Right lobe of liver (tissue), 6 donors: ENCODE measurements at regions not wholly inside any gene's neighbourhood (a gene's known extent, or its start where the extent isn't known, plus 50 kb on each side); places are given as distances from the start of the nearest gene placed in this dataset.

Source experiments
- ATAC-seq, 4 donors: fragments of 200-7000 bp; cut with Tn5 transposase; one replicate each; pipeline ENCODE4 v1.9.1; 2020; ENCODE audit warnings: mild to moderate bottlenecking in 4 of 4, moderate library complexity in 4 of 4
- DNase-seq, 3 donors: peaks; one replicate each; pipeline ENCODE4 v3.0.0-alpha.2; 2020
- H3K27ac ChIP-seq, 3 donors: fragments of 200-600 bp; one replicate each; pipeline ENCODE4 v1.8.0; 2022
- H3K27me3 ChIP-seq, 2 donors: fragments of 200-600 bp; one replicate each; pipeline ENCODE4 v1.8.0; 2022
- H3K36me3 ChIP-seq, 4 donors: fragments of 200-600 bp; sonication (generic) in 1 of 4; one replicate each; pipeline versions ENCODE4 v1.5.1 to v1.8.0; 2017 to 2022; ENCODE audit warnings: control low read depth in 1 of 4
- H3K4me1 ChIP-seq, 4 donors: fragments of 200-600 bp; sonication (generic) in 1 of 4; one replicate each; pipeline versions ENCODE4 v1.5.1 to v1.8.0; 2017 to 2022; ENCODE audit warnings: control low read depth in 1 of 4
- H3K4me3 ChIP-seq, 3 donors: fragments of 200-600 bp; one replicate each; pipeline ENCODE4 v1.8.0; 2022
- H3K9me3 ChIP-seq, 4 donors: fragments of 200-600 bp; sonication (generic) in 1 of 4; one replicate each; pipeline versions ENCODE4 v1.5.1 to v1.8.0; 2017 to 2022; ENCODE audit warnings: control low read depth in 1 of 4
- POLR2A ChIP-seq: fragments of 450-650 bp; IDR thresholded peaks from one replicate; pipeline ENCODE4 v1.6.1; 2017; ENCODE audit warnings: antibody characterized with exemption, mild to moderate bottlenecking
- WGBS: methylation state at CpG from one replicate; pipeline ENCODE4 v1.1.6; 2018; ENCODE audit warnings: low coverage, low lambda C conversion rate; ENCODE audit not compliant: insufficient coverage; ENCODE audit errors: missing lambda C conversion rate; 5-methylcytosine and 5-hydroxymethylcytosine counted together
- intact Hi-C, 2 donors: fragments of 100-400 bp; cut with DNase I; formaldehyde crosslinking; loops; one replicate each; pipeline versions ENCODE4 v1.11.2 to v1.14.1; 2022
- TF ChIP-seq, protein P1 (sequence below), 4 donors: fragments of 200-600 bp in 3 of 4; fragments of 450-650 bp in 1 of 4; IDR thresholded peaks; one replicate each; pipeline versions ENCODE4 v1.5.1 to v1.8.0; 2016 to 2022; ENCODE audit warnings: antibody characterized with exemption in 4 of 4, mild to moderate bottlenecking in 2 of 4
- donor health status: DM: no; HTN: yes; CAD: no.
- donor health status: DM: no; HTN: no; CAD: no.
- donor health status: DM: no; HTN: no; CAD: no.
- donor health status: DM: no; HTN: yes; CAD: no.
- donor health status: DM: no; HTN: yes; CAD: no.

DNA sequence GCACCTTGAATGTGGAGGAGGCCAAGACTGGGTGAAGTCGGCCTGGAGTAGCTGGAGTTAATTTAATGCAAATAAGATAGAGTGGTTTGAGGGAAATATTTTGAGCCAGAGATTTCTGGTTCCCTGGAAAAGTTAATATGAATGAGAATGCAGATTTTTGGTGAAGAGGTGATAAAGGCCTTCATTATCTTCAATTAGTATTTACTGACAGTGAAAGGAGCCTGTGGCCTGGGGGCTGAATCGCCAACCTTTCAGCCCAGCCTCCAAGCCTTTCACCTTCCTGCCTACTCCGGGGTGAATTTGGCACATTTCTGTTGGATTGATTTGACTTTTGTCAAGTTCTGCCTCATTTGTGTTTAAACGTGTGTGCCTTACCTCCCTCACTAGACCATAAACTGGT is 147.8 kb downstream of the SOX2 start:
- WGBS, result 28% methylated on average over 3 of the region's 4 CpGs
- Histone ChIP-seq H3K9me3 (no peaks in the 10 kb centered on the region), H3K4me1 (no peaks in the 10 kb centered on the region), H3K27me3 (no peaks in the 10 kb centered on the region), H3K27ac (no peak overlapping the region), H3K4me3 (no peak overlapping the region), H3K36me3 (no peaks in the 10 kb centered on the region)
- intact Hi-C loops, result no loop called here
- TF ChIP-seq POLR2A, result no peak
- TF ChIP-seq, protein P1, sequence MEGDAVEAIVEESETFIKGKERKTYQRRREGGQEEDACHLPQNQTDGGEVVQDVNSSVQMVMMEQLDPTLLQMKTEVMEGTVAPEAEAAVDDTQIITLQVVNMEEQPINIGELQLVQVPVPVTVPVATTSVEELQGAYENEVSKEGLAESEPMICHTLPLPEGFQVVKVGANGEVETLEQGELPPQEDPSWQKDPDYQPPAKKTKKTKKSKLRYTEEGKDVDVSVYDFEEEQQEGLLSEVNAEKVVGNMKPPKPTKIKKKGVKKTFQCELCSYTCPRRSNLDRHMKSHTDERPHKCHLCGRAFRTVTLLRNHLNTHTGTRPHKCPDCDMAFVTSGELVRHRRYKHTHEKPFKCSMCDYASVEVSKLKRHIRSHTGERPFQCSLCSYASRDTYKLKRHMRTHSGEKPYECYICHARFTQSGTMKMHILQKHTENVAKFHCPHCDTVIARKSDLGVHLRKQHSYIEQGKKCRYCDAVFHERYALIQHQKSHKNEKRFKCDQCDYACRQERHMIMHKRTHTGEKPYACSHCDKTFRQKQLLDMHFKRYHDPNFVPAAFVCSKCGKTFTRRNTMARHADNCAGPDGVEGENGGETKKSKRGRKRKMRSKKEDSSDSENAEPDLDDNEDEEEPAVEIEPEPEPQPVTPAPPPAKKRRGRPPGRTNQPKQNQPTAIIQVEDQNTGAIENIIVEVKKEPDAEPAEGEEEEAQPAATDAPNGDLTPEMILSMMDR (IDR thresholded peaks at IDR 0.05), result no peak
- DNase-seq, result no peak
- no peak for ATAC-seq

DNA sequence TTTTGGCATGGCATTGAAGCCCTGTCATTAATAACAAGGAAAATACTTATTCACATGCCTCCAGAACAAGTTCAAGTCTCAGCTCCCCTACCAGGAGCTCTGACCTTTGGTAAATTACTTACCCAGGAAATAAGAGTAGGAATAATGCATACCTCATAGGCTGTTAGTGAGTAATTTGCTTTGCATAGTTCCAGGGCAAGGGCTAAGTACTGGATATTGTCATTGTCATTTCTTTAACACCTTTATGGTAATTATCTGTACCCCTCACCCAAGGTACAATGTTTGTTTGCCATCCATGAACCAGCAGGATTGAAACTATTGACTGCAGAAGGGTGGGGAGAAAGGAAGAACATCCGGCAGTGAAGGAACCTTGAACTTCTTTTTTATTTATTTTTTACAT is 148.5 kb downstream of the SOX2 start:
- no peaks in the 10 kb centered on the region for H3K27me3 ChIP-seq
- ATAC-seq (no peak), DNase-seq (no peak)
- TF ChIP-seq, protein P1 (IDR thresholded peaks at IDR 0.05), result no peak
- no peak for TF ChIP-seq POLR2A
- no peaks in the 10 kb centered on the region for H3K36me3 ChIP-seq
- no peak overlapping the region for H3K27ac ChIP-seq
- H3K4me1 ChIP-seq, result no peaks in the 10 kb centered on the region
- H3K9me3 ChIP-seq, result no peaks in the 10 kb centered on the region
- H3K4me3 ChIP-seq, result no peak overlapping the region
- 55% methylated on average over 1 of the region's 1 CpG for WGBS
- intact Hi-C loops, result no loop called here

DNA sequence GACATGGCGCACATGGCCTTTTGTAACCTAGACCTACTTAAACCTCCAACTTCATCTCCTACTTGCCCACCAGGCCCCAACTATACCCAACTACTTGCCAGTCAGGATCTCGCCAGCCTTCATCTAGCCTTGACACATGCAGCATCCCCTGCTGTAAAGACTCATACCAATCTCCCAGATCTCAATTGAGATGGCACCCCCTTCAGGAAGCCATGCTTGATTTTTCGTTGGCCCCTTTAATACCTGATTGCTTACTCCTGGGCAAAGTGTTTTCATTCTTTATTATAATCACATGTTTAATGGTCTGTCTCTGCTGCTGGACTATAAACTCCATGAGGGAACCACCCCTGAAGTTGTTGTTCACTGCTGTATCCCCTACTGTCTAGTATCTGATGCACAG is 150.8 kb downstream of the SOX2 start:
- Histone ChIP-seq H3K27me3 (no peaks in the 10 kb centered on the region), H3K9me3 (no peaks in the 10 kb centered on the region), H3K4me3 (no peak overlapping the region), H3K4me1 (no peaks in the 10 kb centered on the region), H3K27ac (no peak overlapping the region), H3K36me3 (no peaks in the 10 kb centered on the region)
- ATAC-seq (no peak), DNase-seq (no peak)
- intact Hi-C loops, result no loop called here
- TF ChIP-seq, protein P1 (IDR thresholded peaks at IDR 0.05), result no peak
- no peak for TF ChIP-seq POLR2A
- 75% methylated on average over 3 of the region's 3 CpGs for WGBS

DNA sequence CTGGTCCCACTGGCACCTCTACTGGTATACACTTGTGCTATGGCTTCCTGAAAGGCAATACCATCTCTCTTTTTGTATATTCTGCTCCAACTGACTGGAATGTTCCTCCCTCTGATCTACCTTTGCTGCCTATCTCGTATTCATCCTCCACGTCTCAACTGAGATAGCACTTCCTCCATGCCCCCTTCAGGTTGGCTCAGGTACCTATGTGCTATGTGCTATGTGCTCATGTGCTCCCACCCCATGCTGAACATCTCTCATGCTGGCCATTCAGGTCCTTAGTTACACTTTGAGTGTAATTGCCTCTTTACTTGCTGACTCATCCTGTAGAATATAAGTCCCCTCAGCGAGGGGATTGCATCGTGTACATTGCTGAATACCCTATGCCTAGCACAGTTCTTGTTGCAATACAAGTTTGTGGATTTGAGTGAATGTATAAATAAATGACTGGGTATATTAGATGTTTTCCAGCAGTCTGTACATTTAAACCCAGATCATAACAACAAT is 156.9 kb downstream of the SOX2 start:
- TF ChIP-seq POLR2A, result no peak
- TF ChIP-seq, protein P1 (IDR thresholded peaks at IDR 0.05), result no peak
- Histone ChIP-seq H3K27ac (no peak overlapping the region), H3K4me1 (no peaks in the 10 kb centered on the region), H3K4me3 (no peak overlapping the region), H3K36me3 (no peaks in the 10 kb centered on the region), H3K27me3 (no peaks in the 10 kb centered on the region), H3K9me3 (no peaks in the 10 kb centered on the region)
- no peak for DNase-seq
- ATAC-seq, result no peak
- 54% methylated on average over 4 of the region's 4 CpGs for WGBS
- intact Hi-C loops, result no loop called here

DNA sequence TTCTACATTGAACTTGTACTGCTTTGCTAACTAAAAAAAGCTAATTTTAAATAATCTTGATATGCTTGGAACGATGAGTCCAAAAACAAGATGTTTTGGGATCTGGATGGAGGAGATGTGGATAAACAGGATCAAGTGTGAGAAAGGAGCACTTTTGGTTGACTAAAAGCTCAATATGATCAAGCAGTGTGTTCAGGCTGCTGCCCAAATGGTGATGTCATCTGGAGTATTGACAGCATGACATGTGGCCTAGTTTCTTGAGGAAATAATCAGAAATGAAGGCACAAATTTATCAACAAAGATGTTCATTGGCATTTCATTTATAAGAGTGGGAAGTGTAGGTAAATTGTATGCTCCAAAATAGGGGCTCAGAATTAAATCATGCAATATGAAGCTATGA is 161.2 kb downstream of the SOX2 start:
- 75% methylated on average over 1 of the region's 1 CpG for WGBS
- Histone ChIP-seq H3K27ac (no peak overlapping the region), H3K36me3 (no peaks in the 10 kb centered on the region), H3K27me3 (no peaks in the 10 kb centered on the region), H3K9me3 (no peaks in the 10 kb centered on the region), H3K4me3 (no peak overlapping the region), H3K4me1 (no peaks in the 10 kb centered on the region)
- intact Hi-C loops, result no loop called here
- DNase-seq, result no peak
- peak in 1 of 4 donors; percentile 44 for ATAC-seq
- TF ChIP-seq POLR2A, result no peak
- TF ChIP-seq, protein P1 (IDR thresholded peaks at IDR 0.05), result no peak
